AG20443 (cell line): ENCODE measurements at regions not wholly inside any gene's neighbourhood (a gene's known extent, or its start where the extent isn't known, plus 50 kb on each side); places are given as distances from the start of the nearest gene placed in this dataset.
"Not testable (repeated sequence)": the region's sequence is repeated elsewhere in the genome, so short reads cannot be mapped to it uniquely, and the experiment has no call there.

Source experiments
- DNase-seq: peaks from one replicate; pipeline ENCODE4 v3.0.0; 2012; ENCODE audit warnings: low spot score, mixed read lengths

- DNase-seq, result no peak
Observed at GRCh38 chr9:113705306-113705927, 170.7 kb upstream of the ZNF618 start.

GRCh38 chr9:113705928-113706519, 170.1 kb upstream of the ZNF618 start:
- DNase-seq, result no peak

- DNase-seq, result no peak
Observed at GRCh38 chr9:113707953-113708695, 168.0 kb upstream of the ZNF618 start.

- no peak for DNase-seq
Observed at GRCh38 chr9:113708821-113709713, 167.0 kb upstream of the ZNF618 start.

GRCh38 chr9:113709721-113710120, 166.4 kb upstream of the ZNF618 start:
- no peak for DNase-seq

- DNase-seq, result no peak
Observed at GRCh38 chr9:113711251-113711650, 164.9 kb upstream of the ZNF618 start.

GRCh38 chr9:113712053-113712452, 164.1 kb upstream of the ZNF618 start:
- DNase-seq, result no peak

- peak; percentile 76 for DNase-seq
Observed at GRCh38 chr9:113715086-113715485, 161.0 kb upstream of the ZNF618 start.

GRCh38 chr9:113719919-113720318, 156.2 kb upstream of the ZNF618 start:
- DNase-seq, result no peak

GRCh38 chr9:113720495-113720894, 155.6 kb upstream of the ZNF618 start:
- no peak for DNase-seq

- no peak for DNase-seq
Observed at GRCh38 chr9:113721856-113722255, 154.3 kb upstream of the ZNF618 start.

- no peak for DNase-seq
Observed at GRCh38 chr9:113724202-113724601, 151.9 kb upstream of the ZNF618 start.

- DNase-seq, result no peak
Observed at GRCh38 chr9:113728989-113729388, 147.1 kb upstream of the ZNF618 start.

- DNase-seq, result no peak
Observed at GRCh38 chr9:113734826-113735225, 141.3 kb upstream of the ZNF618 start.

- DNase-seq, result peak; percentile 69
Observed at GRCh38 chr9:113737517-113738271, 138.4 kb upstream of the ZNF618 start.

GRCh38 chr9:113738496-113738892, 137.6 kb upstream of the ZNF618 start:
- DNase-seq, result no peak

GRCh38 chr9:113738893-113739604, 137.1 kb upstream of the ZNF618 start:
- DNase-seq, result no peak

- DNase-seq, result not testable (repeated sequence)
Observed at GRCh38 chr9:113739605-113740507, 136.3 kb upstream of the ZNF618 start.
